HCT116 (cell line): ENCODE measurements at regions not wholly inside any gene's neighbourhood (a gene's known extent, or its start where the extent isn't known, plus 50 kb on each side); places are given as distances from the start of the nearest gene placed in this dataset.

Experiments
- ATAC-seq: fragments of 200-7000 bp; cut with Tn5 transposase; 2 replicates; pipeline ENCODE4 v1.9.1; 2020; ENCODE audit warnings: mild to moderate bottlenecking, moderate library complexity
- BruUV-seq: library from RNA; stranded (reverse); fragments of 400-500 nt; replicated peaks from 2 replicates; lab custom pipeline; 2021; lab: Mats Ljungman, UMichigan
- CTCF ChIA-PET: fragments of 300-600 bp; sonication (Branson Sonifier 250); formaldehyde crosslinking; loops from one replicate; lab custom pipeline; 2021; ENCODE audit warnings: antibody characterized with exemption; lab: Charles Lee
- POLR2A ChIA-PET: fragments of 300-600, 350-600 bp; sonication (Branson Sonifier 250); formaldehyde crosslinking; loops from one replicate; lab custom pipeline; 2021; ENCODE audit warnings: antibody characterized with exemption; lab: Charles Lee
- RAD21 ChIA-PET, 2 experiments: fragments of 300-600 bp; sonication (Branson Sonifier 250); formaldehyde crosslinking; loops; one replicate each; lab custom pipeline; 2023; ENCODE audit warnings: low total read pairs in 2 of 2; ENCODE audit not compliant: uncharacterized antibody in 2 of 2, unreplicated experiment in 2 of 2, low non-redundant PET in 1 of 2; lab: Charles Lee
- DNase-seq: peaks from one replicate; pipeline ENCODE4 v3.0.0-alpha.2; 2010; ENCODE audit warnings: low read depth, low spot score
- H2AFZ ChIP-seq: fragments of 200-600 bp; shearing (Covaris generic), sonication (generic); 2 replicates; pipeline ENCODE4 v1.6.1; 2017; ENCODE audit warnings: low read depth, mixed run types, mixed read lengths, antibody characterized with exemption, low read length; ENCODE audit not compliant: poor library complexity, severe bottlenecking
- H3K27ac ChIP-seq: 2 replicates; pipeline ENCODE4 v1.5.1; 2012; ENCODE audit warnings: low read depth, low read length
- H3K27me3 ChIP-seq: fragments of 200-600 bp; sonication (generic); 2 replicates; pipeline ENCODE4 v1.6.1; 2016; ENCODE audit warnings: mixed run types, low read length, mixed read lengths; ENCODE audit not compliant: insufficient read depth
- H3K36me3 ChIP-seq, 2 experiments: fragments of 200-500 bp in 1 of 2; fragments of 200-600 bp in 1 of 2; sonication (Bioruptor generic) in 1 of 2; sonication (generic) in 1 of 2; 2 replicates each; pipeline versions ENCODE4 v1.5.1 to v1.6.1; 2014 to 2016; ENCODE audit warnings: low read length in 2 of 2, inconsistent platforms in 1 of 2, mixed read lengths in 1 of 2, mixed run types in 1 of 2; ENCODE audit not compliant: insufficient read depth in 2 of 2, control insufficient read depth in 1 of 2
- H3K4me1 ChIP-seq, 2 experiments: fragments of 200-600 bp in 1 of 2; sonication (generic) in 1 of 2; 2 replicates each; pipeline versions ENCODE4 v1.5.1 to v1.6.1; 2012 to 2017; ENCODE audit warnings: low read length in 2 of 2, inconsistent platforms in 1 of 2, mild to moderate bottlenecking in 1 of 2, mixed read lengths in 1 of 2, mixed run types in 1 of 2, moderate library complexity in 1 of 2; ENCODE audit not compliant: insufficient read depth in 2 of 2, control insufficient read depth in 1 of 2
- H3K4me2 ChIP-seq: fragments of 200-600 bp; sonication (generic); 2 replicates; pipeline ENCODE4 v1.6.1; 2017; ENCODE audit warnings: mixed run types, low read length, mixed read lengths
- H3K4me3 ChIP-seq, 2 experiments: fragments of 200-600 bp in 1 of 2; sonication (generic) in 1 of 2; replicated peaks in 1 of 2; 2 replicates each; pipeline ENCODE4 v1.5.1; 2011 to 2016; ENCODE audit warnings: low read length in 2 of 2, control low read depth in 1 of 2, low read depth in 1 of 2, mild to moderate bottlenecking in 1 of 2, mixed read lengths in 1 of 2, mixed run types in 1 of 2
- H3K79me2 ChIP-seq: fragments of 200-600 bp; sonication (generic); 2 replicates; pipeline ENCODE4 v1.6.1; 2017; ENCODE audit warnings: mild to moderate bottlenecking, mixed run types, low read length, moderate library complexity, mixed read lengths; ENCODE audit not compliant: insufficient read depth
- H3K9ac ChIP-seq: fragments of 200-600 bp; sonication (generic); 2 replicates; pipeline ENCODE4 v1.6.1; 2016; ENCODE audit warnings: low read length, mixed read lengths
- H3K9me2 ChIP-seq: fragments of 200-600 bp; sonication (generic), shearing (Covaris generic); 2 replicates; pipeline ENCODE4 v1.6.1; 2017; ENCODE audit warnings: mixed run types, mild to moderate bottlenecking, moderate library complexity; ENCODE audit not compliant: insufficient read depth
- H3K9me3 ChIP-seq, 2 experiments: fragments of 200-500 bp in 1 of 2; fragments of 200-600 bp in 1 of 2; sonication (Bioruptor generic) in 1 of 2; sonication (generic) in 1 of 2; 2 replicates each; pipeline ENCODE4 v1.6.1; 2014 to 2017; ENCODE audit warnings: low read length in 2 of 2, mixed read lengths in 2 of 2, inconsistent platforms in 1 of 2, low read depth in 1 of 2, mild to moderate bottlenecking in 1 of 2, mixed run types in 1 of 2, moderate library complexity in 1 of 2; ENCODE audit not compliant: control insufficient read depth in 1 of 2, insufficient read depth in 1 of 2
- H4K20me1 ChIP-seq: fragments of 200-600 bp; sonication (generic), shearing (Covaris generic); 2 replicates; pipeline ENCODE4 v1.6.1; 2017; ENCODE audit warnings: mixed run types, mild to moderate bottlenecking, moderate library complexity; ENCODE audit not compliant: insufficient read depth
- CEBPB ChIP-seq: IDR thresholded peaks from 2 replicates; pipeline ENCODE4 v1.6.1; 2012; ENCODE audit warnings: low read depth
- ELF1 ChIP-seq: IDR thresholded peaks from 2 replicates; pipeline ENCODE4 v1.6.1; 2012; ENCODE audit warnings: low read depth, borderline replicate concordance
- EZH2 ChIP-seq: fragments of 200-600 bp; sonication (generic); IDR thresholded peaks from 2 replicates; pipeline ENCODE4 v1.6.1; 2017; ENCODE audit warnings: antibody characterized with exemption, mixed run types
- FOSL1 ChIP-seq: IDR thresholded peaks from 2 replicates; pipeline ENCODE4 v1.6.1; 2012; ENCODE audit warnings: low read depth
- MAX ChIP-seq: IDR thresholded peaks from 2 replicates; pipeline ENCODE4 v1.6.1; 2012
- REST ChIP-seq: IDR thresholded peaks from 2 replicates; pipeline ENCODE4 v1.6.1; 2012; ENCODE audit warnings: low read depth
- SIN3A ChIP-seq: IDR thresholded peaks from 2 replicates; pipeline ENCODE4 v1.6.1; 2012; ENCODE audit warnings: low read depth
- TCF7L2 ChIP-seq: IDR thresholded peaks from 2 replicates; pipeline ENCODE4 v1.7.0; 2011; ENCODE audit warnings: borderline replicate concordance, inconsistent platforms; ENCODE audit not compliant: insufficient read depth, insufficient read length; ENCODE audit errors: extremely low read depth
- ZBTB33 ChIP-seq: IDR thresholded peaks from 2 replicates; pipeline ENCODE4 v1.6.1; 2011; ENCODE audit warnings: mild to moderate bottlenecking, low read length, moderate library complexity; ENCODE audit not compliant: insufficient replicate concordance; ENCODE audit errors: extremely low read depth
- ZFX ChIP-seq: fragments of 450-650 bp; IDR thresholded peaks from 2 replicates; pipeline ENCODE4 v1.6.1; 2017
- ZNF274 ChIP-seq: fragments of 200-500 bp; sonication (Bioruptor generic); IDR thresholded peaks from 2 replicates; pipeline ENCODE4 v1.6.1; 2014; ENCODE audit warnings: mild to moderate bottlenecking, low read depth, low read length, inconsistent platforms
- intact Hi-C: fragments of 100-400 bp; cut with micrococcal nuclease; formaldehyde crosslinking; loops from 2 replicates; pipeline ENCODE4 v1.10.0; 2022

GRCh38 chr6:48021904-48022303 is 89.1 kb downstream of the PTCHD4 start:
- DNase-seq (no peak), ATAC-seq (no peak)
- intact Hi-C loops = no loop called here
- no peaks in the 10 kb centered on the region for H4K20me1 ChIP-seq
- no peaks in the 10 kb centered on the region for H3K4me1 ChIP-seq
- POLR2A ChIA-PET = no interaction called here
- no peaks in the 10 kb centered on the region for H3K9me2 ChIP-seq
- H3K4me2 ChIP-seq = no peak overlapping the region
- RAD21 ChIA-PET = no interaction called here
- H3K79me2 ChIP-seq = no peaks in the 10 kb centered on the region
- no peaks in the 10 kb centered on the region for H3K27me3 ChIP-seq
- no peaks in the 10 kb centered on the region for H3K9me3 ChIP-seq
- TF ChIP-seq MAX = no peak
- no peak for TF ChIP-seq ZFX
- no peak for TF ChIP-seq CEBPB
- no peak for TF ChIP-seq EZH2
- no peak for TF ChIP-seq REST
- TF ChIP-seq TCF7L2 = no peak
- TF ChIP-seq SIN3A = no peak
- TF ChIP-seq ZBTB33 = no peak
- no peak for TF ChIP-seq ELF1
- no peak for TF ChIP-seq ZNF274
- TF ChIP-seq FOSL1 = no peak
- CTCF ChIA-PET = no interaction called here
- H3K9ac ChIP-seq = no peak overlapping the region
- no TSS peak for BruUV-seq
- H3K27ac ChIP-seq = no peak overlapping the region
- H3K36me3 ChIP-seq = no peaks in the 10 kb centered on the region
- H2AFZ ChIP-seq = no peak overlapping the region
- H3K4me3 ChIP-seq = no peak overlapping the region
